SK-N-SH (cell line): ENCODE measurements at regions not wholly inside any gene's neighbourhood (a gene's known extent, or its start where the extent isn't known, plus 50 kb on each side); places are given as distances from the start of the nearest gene placed in this dataset.

Experiments used
- CTCF ChIA-PET: fragments of 300-600, 350-600 bp; formaldehyde crosslinking; extraction: SDS; loops from one replicate; lab custom pipeline; 2021; lab: Yijun Ruan, JAX
- POLR2A ChIA-PET: fragments of 350-600 bp; sonication (Branson Sonifier 250); formaldehyde crosslinking; extraction: SDS; loops from one replicate; lab custom pipeline; 2020; ENCODE audit warnings: antibody characterized with exemption, inconsistent platforms; lab: Yijun Ruan, JAX
- DNase-seq: peaks from one replicate; pipeline ENCODE4 v3.0.0; 2012
- H2AFZ ChIP-seq: fragments of 200-600 bp; sonication (generic); 2 replicates; pipeline ENCODE4 v1.8.1; 2016; ENCODE audit warnings: antibody characterized with exemption, mild to moderate bottlenecking, low read depth
- H3F3A ChIP-seq: fragments of 200-600 bp; sonication (generic); replicated peaks from 2 replicates; pipeline ENCODE3; 2016; ENCODE audit warnings: antibody characterized with exemption, mild to moderate bottlenecking; ENCODE audit not compliant: insufficient read depth
- H3K27ac ChIP-seq, 2 experiments: fragments of 200-500 bp in 1 of 2; fragments of 200-600 bp in 1 of 2; sonication (Bioruptor generic) in 1 of 2; sonication (generic), shearing (Covaris generic) in 1 of 2; 2 replicates each; pipeline versions ENCODE4 v1.5.1 to v1.6.1; 2014 to 2016; ENCODE audit warnings: low read depth in 2 of 2, inconsistent platforms in 1 of 2, low read length in 1 of 2, mild to moderate bottlenecking in 1 of 2, mixed read lengths in 1 of 2
- H3K27me3 ChIP-seq: fragments of 200-600 bp; sonication (generic), shearing (Covaris generic); 2 replicates; pipeline ENCODE4 v1.6.1; 2016; ENCODE audit warnings: mixed run types; ENCODE audit not compliant: insufficient read depth
- H3K36me3 ChIP-seq, 2 experiments: fragments of 200-500 bp in 1 of 2; fragments of 200-600 bp in 1 of 2; sonication (Bioruptor generic) in 1 of 2; sonication (generic) in 1 of 2; replicated peaks in 1 of 2; 2 replicates each; pipeline versions ENCODE3 to v1.5.1; 2014 to 2016; ENCODE audit warnings: low read length in 1 of 2, mild to moderate bottlenecking in 1 of 2; ENCODE audit not compliant: insufficient read depth in 2 of 2, control insufficient read depth in 1 of 2
- H3K4me1 ChIP-seq, 2 experiments: fragments of 200-500 bp in 1 of 2; fragments of 200-600 bp in 1 of 2; sonication (Bioruptor generic) in 1 of 2; sonication (generic), shearing (Covaris generic) in 1 of 2; 2 replicates each; pipeline versions ENCODE4 v1.5.1 to v1.6.1; 2014 to 2016; ENCODE audit warnings: low read depth in 1 of 2, low read length in 1 of 2, mixed run types in 1 of 2; ENCODE audit not compliant: insufficient read depth in 2 of 2, control insufficient read depth in 1 of 2
- H3K4me2 ChIP-seq: fragments of 200-600 bp; sonication (generic), shearing (Covaris generic); 2 replicates; pipeline ENCODE4 v1.6.1; 2017; ENCODE audit warnings: mixed run types
- H3K4me3 ChIP-seq, 2 experiments: fragments of 200-500 bp in 1 of 2; fragments of 200-600 bp in 1 of 2; sonication (Bioruptor generic) in 1 of 2; sonication (generic), shearing (Covaris generic) in 1 of 2; 2 replicates each; pipeline versions ENCODE4 v1.5.1 to v1.8.1; 2014 to 2016; ENCODE audit warnings: low read depth in 2 of 2, inconsistent platforms in 1 of 2, low read length in 1 of 2, mild to moderate bottlenecking in 1 of 2, mixed read lengths in 1 of 2, moderate library complexity in 1 of 2
- H3K79me2 ChIP-seq: fragments of 200-600 bp; sonication (generic); 2 replicates; pipeline ENCODE4 v1.8.1; 2017; ENCODE audit warnings: mild to moderate bottlenecking; ENCODE audit not compliant: insufficient read depth
- H3K9ac ChIP-seq: fragments of 200-600 bp; sonication (generic); 2 replicates; pipeline ENCODE4 v1.6.1; 2017; ENCODE audit warnings: mixed run types
- H3K9me2 ChIP-seq: fragments of 200-600 bp; sonication (generic); 2 replicates; pipeline ENCODE4 v1.6.1; 2017; ENCODE audit warnings: mixed run types
- H3K9me3 ChIP-seq: fragments of 200-600 bp; sonication (generic); 2 replicates; pipeline ENCODE4 v1.6.1; 2017; ENCODE audit warnings: mixed run types, mild to moderate bottlenecking, moderate library complexity
- H4K20me1 ChIP-seq: fragments of 200-600 bp; sonication (generic); 2 replicates; pipeline ENCODE4 v1.6.1; 2017; ENCODE audit warnings: mild to moderate bottlenecking, mixed run types; ENCODE audit not compliant: insufficient read depth
- CTCF ChIP-seq: fragments of 200-600 bp; sonication (generic); IDR thresholded peaks from 2 replicates; pipeline ENCODE4 v1.6.1; 2017; ENCODE audit warnings: antibody characterized with exemption, mild to moderate bottlenecking, moderate library complexity
- FOXM1 ChIP-seq: IDR thresholded peaks from 2 replicates; pipeline ENCODE4 v1.4.0; 2012; ENCODE audit warnings: low read depth, mild to moderate bottlenecking
- MAX ChIP-seq: IDR thresholded peaks from 2 replicates; pipeline ENCODE4 v1.4.0; 2012; ENCODE audit warnings: low read depth
- MXI1 ChIP-seq: IDR thresholded peaks from 2 replicates; pipeline ENCODE4 v1.6.1; 2012; ENCODE audit warnings: mild to moderate bottlenecking, low read depth, low read length, improper control_type of control experiment
- RXRA ChIP-seq: IDR thresholded peaks from 2 replicates; pipeline ENCODE4 v1.4.0; 2012; ENCODE audit warnings: low read depth, mild to moderate bottlenecking, borderline replicate concordance
- TAF1 ChIP-seq: IDR thresholded peaks from 2 replicates; pipeline ENCODE4 v1.6.1; 2012; ENCODE audit warnings: low read depth, mild to moderate bottlenecking, low read length, moderate library complexity, borderline replicate concordance
- TCF12 ChIP-seq: IDR thresholded peaks from 2 replicates; pipeline ENCODE4 v1.4.0; 2012
- USF2 ChIP-seq: fragments of 150-350 bp; IDR thresholded peaks from 2 replicates; pipeline ENCODE4 v1.6.1; 2017; ENCODE audit warnings: antibody characterized with exemption, low read length, low read depth, borderline replicate concordance
- WGBS: methylation state at CpG from one replicate; pipeline ENCODE4 v1.1.6; 2017; ENCODE audit warnings: low lambda C conversion rate; 5-methylcytosine and 5-hydroxymethylcytosine counted together

- Histone ChIP-seq H3K9ac (no peak overlapping the region), H3K36me3 (no peaks in the 10 kb centered on the region), H4K20me1 (no peaks in the 10 kb centered on the region), H3K27me3 (no peaks in the 10 kb centered on the region), H3K79me2 (no peaks in the 10 kb centered on the region), H3K4me3 (no peak overlapping the region), H3K9me3 (peaks cover 5% of the 10 kb centered on the region; the same call in 1 of the 2 replicates), H3K9me2 (no peaks in the 10 kb centered on the region), H2AFZ (0 out of 2 replicates have a peak overlapping the region, but pooled peaks have one; percentile 27), H3K27ac (no peak overlapping the region), H3K4me2 (no peak overlapping the region), H3K4me1 (no peaks in the 10 kb centered on the region), H3F3A (peaks cover 8% of the 10 kb centered on the region)
- no peak for DNase-seq
- CTCF ChIA-PET, result no interaction called here
- POLR2A ChIA-PET, result no interaction called here
- no peak for TF ChIP-seq FOXM1
- 0 out of 2 replicates have a peak, but pooled peaks have one; percentile 18 for TF ChIP-seq TCF12
- no peak for TF ChIP-seq CTCF
- TF ChIP-seq MAX, result no peak
- 35% methylated on average over 2 of the region's 2 CpGs for WGBS
These were observed 521.4 kb downstream of the FBXO15 start for GRCh38 chr18:73626221-73626620.

- DNase-seq, result no peak
- no peak overlapping the region for H3K4me2 ChIP-seq
- H3K9ac ChIP-seq, result no peak overlapping the region
- no peaks in the 10 kb centered on the region for H3K79me2 ChIP-seq
- no peaks in the 10 kb centered on the region for H3K27me3 ChIP-seq
- H3K27ac ChIP-seq, result no peak overlapping the region
- no peaks in the 10 kb centered on the region; the same call in 1 of the 2 replicates for H3K9me2 ChIP-seq
- 26% methylated on average over 1 of the region's 1 CpG for WGBS
- H3K9me3 ChIP-seq, result peaks cover 5% of the 10 kb centered on the region; the same call in 1 of the 2 replicates
- TF ChIP-seq CTCF (no peak), RXRA (no peak), USF2 (no peak), TAF1 (no peak), MXI1 (no peak)
- no peak overlapping the region for H2AFZ ChIP-seq
- ChIA-PET POLR2A (no interaction called here), CTCF (no interaction called here)
- H3K4me1 ChIP-seq, result no peaks in the 10 kb centered on the region
- no peaks in the 10 kb centered on the region for H4K20me1 ChIP-seq
- peaks cover 3% of the 10 kb centered on the region for H3F3A ChIP-seq
- no peak overlapping the region for H3K4me3 ChIP-seq
- no peaks in the 10 kb centered on the region for H3K36me3 ChIP-seq
These were observed 526.5 kb downstream of the FBXO15 start for GRCh38 chr18:73621091-73621490.
